IPS DF 4.7 (cell line): ENCODE measurements at regions not wholly inside any gene's neighbourhood (a gene's known extent, or its start where the extent isn't known, plus 50 kb on each side); places are given as distances from the start of the nearest gene placed in this dataset.

Source experiments
- DNase-seq: peaks from one replicate; pipeline ENCODE4 v3.0.0-alpha.2; 2013; ENCODE audit warnings: low spot score; ENCODE audit errors: extremely low read depth

GRCh38 chr4:163582703-163583102 lies 88.2 kb downstream of the TMA16 start:
- no peak for DNase-seq

- no peak for DNase-seq
These were observed 93.4 kb downstream of the TMA16 start for GRCh38 chr4:163587867-163588266.

GRCh38 chr4:163588532-163588931 lies 94.0 kb downstream of the TMA16 start:
- DNase-seq, result no peak

GRCh38 chr4:163590103-163590502 lies 95.6 kb downstream of the TMA16 start:
- DNase-seq, result no peak

- DNase-seq, result no peak
These were observed 96.3 kb downstream of the TMA16 start for GRCh38 chr4:163590619-163591264.

- no peak for DNase-seq
These were observed 97.1 kb downstream of the TMA16 start for GRCh38 chr4:163591614-163592020.

GRCh38 chr4:163592212-163592611 lies 97.7 kb downstream of the TMA16 start:
- no peak for DNase-seq

- DNase-seq, result no peak
These were observed 101.1 kb downstream of the TMA16 start for GRCh38 chr4:163595580-163595979.

- no peak for DNase-seq
These were observed 103.5 kb downstream of the TMA16 start for GRCh38 chr4:163598028-163598427.

GRCh38 chr4:163598489-163598888 lies 104.0 kb downstream of the TMA16 start:
- no peak for DNase-seq

- DNase-seq, result no peak
These were observed 106.2 kb downstream of the TMA16 start for GRCh38 chr4:163600727-163601126.

- DNase-seq, result no peak
These were observed 108.8 kb downstream of the TMA16 start for GRCh38 chr4:163603257-163603656.

- DNase-seq, result no peak
These were observed 112.6 kb downstream of the TMA16 start for GRCh38 chr4:163606896-163607691.

GRCh38 chr4:163609019-163609418 lies 114.5 kb downstream of the TMA16 start:
- DNase-seq, result no peak

- no peak for DNase-seq
These were observed 116.2 kb downstream of the TMA16 start for GRCh38 chr4:163610648-163611047.

GRCh38 chr4:163611182-163611581 lies 116.7 kb downstream of the TMA16 start:
- DNase-seq, result no peak

- DNase-seq, result no peak
These were observed 117.4 kb downstream of the TMA16 start for GRCh38 chr4:163611784-163612445.

- no peak for DNase-seq
These were observed 118.3 kb downstream of the TMA16 start for GRCh38 chr4:163612762-163613161.

GRCh38 chr4:163613383-163613782 lies 118.9 kb downstream of the TMA16 start:
- no peak for DNase-seq

GRCh38 chr4:163614866-163615265 lies 120.4 kb downstream of the TMA16 start:
- DNase-seq, result no peak

GRCh38 chr4:163618845-163619244 lies 124.4 kb downstream of the TMA16 start:
- no peak for DNase-seq

GRCh38 chr4:163620738-163621137 lies 126.2 kb downstream of the TMA16 start:
- no peak for DNase-seq
